Stimulated activated CD4-positive, alpha-beta T cell treated with anti-CD3 and anti-CD28 coated beads, Interleukin-12 subunit alpha, Interleukin-12 subunit beta, amount 100 ng/mL, for 24 hours (primary cell): ENCODE measurements at regions not wholly inside any gene's neighbourhood (a gene's known extent, or its start where the extent isn't known, plus 50 kb on each side); places are given as distances from the start of the nearest gene placed in this dataset.

Experiments used
- DNase-seq, 2 experiments: peaks; one replicate each; pipeline ENCODE4 v3.0.0-alpha.2; 2020; ENCODE audit warnings: low read depth in 2 of 2

DNA sequence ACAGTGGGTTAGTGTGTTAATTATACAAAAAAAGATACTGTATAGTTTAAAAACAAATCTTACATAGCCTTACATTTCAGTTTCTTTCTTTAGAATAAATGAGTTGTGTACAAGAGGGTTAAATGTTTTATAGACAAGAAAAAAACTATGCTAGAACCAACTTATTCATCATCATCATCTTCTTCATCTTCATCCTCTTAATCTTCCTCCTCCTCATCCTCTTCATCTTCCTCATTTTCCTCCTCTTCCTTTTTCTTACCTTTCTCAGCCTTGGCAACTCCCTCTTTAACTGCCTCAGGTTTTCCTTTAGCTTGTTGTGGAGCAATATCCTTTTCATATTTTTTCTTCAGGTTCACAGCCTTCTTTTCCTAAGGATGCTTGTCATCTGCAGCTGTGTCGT, 53.7 kb downstream of the RPS12 start:
- DNase-seq = no peak

DNA sequence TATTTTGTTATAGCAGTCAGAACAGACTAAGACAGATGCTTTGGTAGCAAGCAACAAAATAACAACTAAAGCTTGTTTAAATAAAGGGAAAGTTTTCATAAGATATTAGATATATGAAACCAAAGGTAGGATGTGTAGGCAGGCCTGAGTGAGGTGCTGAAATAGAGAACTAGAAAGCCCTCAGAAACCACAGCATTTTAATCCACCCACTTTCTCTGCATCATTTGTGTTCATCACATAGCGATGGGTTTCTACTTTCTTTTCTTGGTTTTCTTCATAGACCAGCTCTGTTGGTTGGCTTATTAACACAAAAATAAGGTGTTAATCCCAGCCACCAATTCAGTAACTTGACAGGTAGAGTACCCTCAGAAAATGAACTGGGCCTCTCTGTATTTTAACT, 58.6 kb downstream of the RPS12 start:
- DNase-seq = no peak

DNA sequence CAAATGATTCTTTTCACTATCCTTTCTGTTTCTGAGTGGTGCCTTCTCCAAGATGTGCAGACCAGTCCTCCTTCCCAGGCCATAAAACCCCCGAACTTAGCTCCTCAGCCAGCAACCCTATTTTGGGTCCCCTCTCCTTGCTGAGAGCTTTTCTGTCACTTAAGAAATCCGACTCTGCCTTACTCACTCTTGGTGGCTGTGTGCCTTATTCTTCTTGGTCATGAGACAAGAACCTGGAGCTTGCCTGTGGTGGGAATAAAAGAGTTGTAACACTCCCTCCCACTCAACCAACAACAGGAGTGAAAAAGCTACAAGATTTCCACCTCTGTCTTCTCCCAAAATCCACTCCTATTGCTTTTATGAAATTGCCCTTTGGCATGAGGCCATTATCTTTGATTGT, 62.6 kb downstream of the RPS12 start:
- no peak for DNase-seq

DNA sequence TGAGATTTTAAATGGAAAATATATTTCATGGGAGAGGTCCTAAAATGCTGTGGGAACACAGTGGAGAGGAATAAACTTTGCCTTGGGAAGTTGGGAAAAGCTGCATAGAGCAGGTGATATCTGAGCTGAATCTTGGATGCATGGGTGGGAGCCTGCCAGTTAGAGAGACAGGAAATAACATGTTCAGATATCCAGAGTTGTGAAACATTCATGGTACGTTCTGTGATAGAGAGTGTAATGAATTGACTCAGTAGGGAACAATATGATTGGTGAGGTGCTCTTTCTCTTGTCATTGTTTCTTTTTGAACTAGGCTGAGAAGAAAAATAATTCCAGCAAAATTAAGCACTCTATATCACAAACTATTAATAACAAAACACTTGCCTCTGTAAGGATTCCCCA, 72.8 kb downstream of the RPS12 start:
- no peak for DNase-seq

DNA sequence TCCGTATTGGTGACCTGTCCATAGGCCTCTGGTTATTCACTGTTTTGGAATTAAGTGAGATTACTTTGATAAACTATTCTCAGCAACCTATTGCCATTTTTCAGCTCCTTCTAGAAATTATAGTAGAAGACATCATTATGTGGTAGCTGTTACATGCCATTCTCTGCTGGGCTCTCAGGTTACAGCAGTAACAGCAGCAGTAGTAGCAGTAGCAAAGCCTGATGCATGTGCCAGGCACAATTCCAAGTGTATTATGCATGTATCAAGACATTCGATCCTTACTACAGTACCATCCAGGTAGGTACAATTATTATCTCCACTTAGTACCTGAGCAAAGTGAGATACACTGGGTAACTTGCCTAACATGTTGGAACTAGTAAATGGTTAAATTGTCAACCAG, 74.3 kb downstream of the RPS12 start:
- DNase-seq = no peak

DNA sequence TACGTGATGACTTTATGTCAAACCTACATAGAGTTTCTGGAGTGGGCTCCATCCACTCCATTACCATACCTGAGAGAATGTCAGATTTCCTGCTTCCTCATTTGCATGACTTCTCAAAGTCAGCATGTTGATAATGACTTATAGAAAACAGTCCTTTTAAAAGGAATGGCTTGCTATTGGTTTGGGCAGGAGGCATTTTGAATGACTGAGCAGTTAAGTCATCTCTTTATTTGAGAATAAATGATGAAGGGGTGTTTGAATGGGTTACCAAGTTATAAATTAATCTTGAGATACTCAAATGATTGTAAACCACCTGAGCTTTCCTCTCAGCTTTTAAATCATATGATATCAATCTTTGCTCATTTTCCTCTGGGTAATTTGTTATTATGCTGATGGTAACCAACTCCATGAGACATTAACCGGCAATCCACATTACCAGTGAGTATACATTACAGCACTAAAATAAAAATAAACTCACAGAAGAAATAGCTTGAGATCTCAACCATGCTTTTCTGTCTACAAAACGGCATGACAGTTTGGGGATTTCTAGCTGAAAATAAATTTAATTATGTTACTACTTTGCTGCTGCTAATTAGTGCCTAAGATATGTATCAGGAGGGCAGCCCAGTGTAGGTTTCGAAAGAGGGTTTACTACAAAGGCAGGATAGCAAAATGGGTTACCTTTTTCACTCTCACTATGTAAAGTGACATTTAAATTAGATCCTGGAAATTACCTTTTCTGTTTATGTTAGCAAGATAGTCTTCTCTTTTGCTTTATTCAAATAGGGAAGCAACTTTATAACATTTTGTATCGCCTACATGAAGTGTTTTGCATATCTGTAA, 78.8 kb downstream of the RPS12 start:
- no peak for DNase-seq

DNA sequence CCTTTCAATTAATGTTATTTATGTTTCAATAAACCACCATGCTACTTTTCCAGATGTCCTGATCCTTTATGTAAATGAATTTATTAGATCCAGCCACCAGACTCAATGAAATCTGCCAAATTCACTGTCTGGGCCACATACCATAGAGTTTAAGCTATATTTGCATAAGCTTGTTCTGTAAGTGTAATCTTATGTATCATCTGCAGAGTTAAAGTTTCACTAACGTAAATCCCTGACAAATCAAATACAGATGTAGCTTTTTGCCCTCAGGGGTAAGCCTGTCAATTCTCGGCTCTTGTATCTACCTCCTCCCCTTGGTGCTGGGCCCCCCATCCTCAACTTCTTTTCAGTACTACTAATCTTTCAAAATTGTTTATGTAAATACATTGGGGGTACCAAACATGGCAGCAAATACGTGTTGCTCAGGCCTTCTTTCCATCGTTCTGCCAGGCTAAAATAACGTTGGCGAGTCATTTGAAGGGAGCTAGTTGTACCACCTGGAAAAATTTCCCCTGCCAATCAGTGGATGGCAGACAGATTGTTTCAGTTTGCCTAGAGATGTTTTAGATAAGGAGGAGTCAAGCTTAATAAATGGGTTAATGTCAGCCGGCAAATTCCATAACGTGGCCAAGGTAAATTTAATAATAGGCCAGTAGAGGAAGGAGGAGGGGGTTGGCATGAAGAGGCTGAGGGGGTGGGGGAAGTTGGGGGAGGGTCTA, 79.6 kb downstream of the RPS12 start:
- DNase-seq = no peak

DNA sequence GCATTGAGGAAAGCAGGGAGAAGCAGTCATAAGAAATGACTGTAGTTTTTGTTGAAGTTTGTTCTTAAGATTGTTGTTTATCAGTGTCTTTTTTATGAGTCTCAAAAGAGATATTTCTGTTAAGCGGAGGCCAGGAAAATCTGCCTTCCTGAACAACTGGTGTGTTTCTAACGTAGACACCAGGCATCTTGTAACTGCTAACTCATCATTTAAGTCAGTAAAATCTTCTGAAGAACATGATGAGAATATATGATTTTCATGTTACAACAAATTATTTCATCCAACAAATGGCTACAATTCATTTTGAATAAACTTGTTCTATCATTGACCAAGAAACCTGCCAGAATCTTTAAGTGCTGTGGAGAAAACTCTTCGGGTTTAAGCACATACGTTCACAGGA, 84.0 kb downstream of the RPS12 start:
- DNase-seq = no peak

DNA sequence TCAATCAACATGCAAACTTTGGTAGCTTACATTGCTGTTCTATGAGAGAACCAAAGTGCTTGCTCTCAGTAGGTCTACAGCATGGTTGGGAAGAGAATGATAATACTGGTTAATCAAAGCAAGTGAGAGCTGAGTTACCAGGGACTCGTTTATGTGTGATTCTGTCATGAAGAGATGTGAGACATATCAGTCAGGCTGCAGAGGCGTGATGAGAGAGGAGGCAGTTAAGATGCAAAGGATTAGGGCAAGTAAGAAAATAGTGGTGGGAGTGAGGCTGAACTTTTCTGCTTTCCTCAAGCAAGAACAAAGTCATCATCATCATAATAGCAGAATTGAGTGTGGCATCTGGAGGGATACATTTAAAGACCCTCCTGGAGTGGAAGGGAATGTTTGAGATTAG, 86.5 kb downstream of the RPS12 start:
- DNase-seq = no peak

DNA sequence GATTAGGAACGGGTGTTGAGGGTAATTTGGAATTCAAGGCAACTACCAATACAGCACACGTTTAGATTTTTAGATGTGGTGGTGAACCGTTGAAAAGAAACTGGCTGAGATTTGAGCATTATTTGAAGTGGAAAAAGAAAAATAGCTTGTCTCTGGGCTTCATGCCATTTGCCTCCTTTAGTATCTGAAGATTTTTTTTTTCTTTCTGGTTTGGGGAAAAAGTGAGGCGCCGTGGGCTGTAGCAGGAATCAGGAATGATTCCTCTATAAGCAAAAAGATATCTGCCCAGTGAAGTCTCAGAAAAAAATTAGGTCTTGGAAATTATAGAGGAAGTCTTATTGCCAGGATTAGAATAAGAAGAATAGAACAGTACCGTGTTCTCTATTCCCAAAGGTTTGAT, 88.5 kb downstream of the RPS12 start:
- DNase-seq = no peak

DNA sequence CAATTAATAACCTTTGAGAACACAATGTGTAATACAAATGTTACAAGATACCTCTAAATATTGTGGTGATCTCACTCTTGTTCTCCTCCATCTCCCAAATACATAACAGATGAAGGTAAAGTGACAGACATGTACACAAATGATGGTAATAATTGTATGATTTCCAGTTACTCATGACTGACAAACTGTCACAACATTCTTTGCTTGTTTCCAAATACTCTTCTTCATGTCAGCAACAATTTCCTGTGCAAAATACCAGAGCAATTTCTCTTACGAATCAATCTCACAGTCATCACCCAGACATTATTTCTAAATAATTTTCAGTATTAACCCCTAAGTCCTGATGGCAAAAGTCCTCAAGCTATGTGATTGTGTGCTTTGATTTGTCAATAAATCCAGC, 92.9 kb downstream of the RPS12 start:
- DNase-seq = no peak

DNA sequence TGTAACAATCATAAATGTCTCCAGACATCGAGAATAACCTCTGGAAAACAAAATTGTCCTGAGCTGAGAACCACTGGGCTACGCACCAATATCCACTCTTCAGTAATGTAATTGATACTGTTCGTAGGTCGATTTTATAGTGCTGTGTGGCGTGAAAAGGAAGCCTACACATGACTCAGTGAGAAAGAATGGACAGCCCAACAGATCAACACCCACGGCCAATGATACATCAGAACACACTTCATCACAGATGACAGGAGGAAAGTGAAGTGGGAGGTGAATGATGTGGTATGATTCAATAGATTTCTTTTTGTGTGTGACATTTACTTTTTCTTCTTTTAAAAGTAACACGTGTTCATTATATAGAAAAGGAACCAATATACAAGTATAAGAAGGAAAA, 93.5 kb downstream of the RPS12 start:
- DNase-seq = no peak

DNA sequence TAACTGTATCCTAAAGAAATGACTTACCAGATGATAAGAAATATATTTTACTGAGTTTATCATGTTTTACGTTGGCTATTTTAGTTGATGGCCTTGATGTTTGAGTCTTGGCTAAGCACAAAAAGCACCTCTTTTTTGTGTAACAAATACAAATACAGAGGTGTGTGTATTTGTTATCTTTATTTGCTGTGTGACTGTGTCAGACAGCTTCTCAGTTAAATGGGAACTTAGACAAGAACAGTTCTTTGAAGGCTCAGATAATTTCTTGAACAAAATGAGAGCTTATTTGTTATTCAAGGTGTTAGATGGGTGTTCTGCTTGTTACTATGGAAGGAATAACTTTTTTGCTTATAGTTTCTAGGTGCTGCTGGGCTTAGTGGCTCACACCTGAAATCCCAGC, 95.4 kb downstream of the RPS12 start:
- no peak for DNase-seq

DNA sequence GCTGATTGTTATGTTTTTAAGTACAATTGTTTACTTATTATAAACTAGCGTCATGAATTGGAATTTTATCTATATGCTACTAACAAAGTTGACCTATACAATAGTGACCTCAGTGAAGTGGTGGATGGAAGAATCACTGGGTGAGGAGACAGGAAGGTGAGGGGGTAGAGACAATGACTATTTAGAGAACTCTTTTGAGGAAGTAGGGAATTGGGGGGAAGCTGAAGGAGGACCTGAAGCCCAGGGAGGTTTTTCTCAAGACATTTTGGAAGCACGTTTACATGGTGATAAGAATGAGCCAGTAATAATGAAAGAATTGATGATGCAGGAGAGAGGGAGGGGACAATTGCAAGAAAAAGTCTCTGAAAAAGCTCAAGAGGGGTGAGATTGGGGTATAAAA, 96.4 kb downstream of the RPS12 start:
- no peak for DNase-seq

DNA sequence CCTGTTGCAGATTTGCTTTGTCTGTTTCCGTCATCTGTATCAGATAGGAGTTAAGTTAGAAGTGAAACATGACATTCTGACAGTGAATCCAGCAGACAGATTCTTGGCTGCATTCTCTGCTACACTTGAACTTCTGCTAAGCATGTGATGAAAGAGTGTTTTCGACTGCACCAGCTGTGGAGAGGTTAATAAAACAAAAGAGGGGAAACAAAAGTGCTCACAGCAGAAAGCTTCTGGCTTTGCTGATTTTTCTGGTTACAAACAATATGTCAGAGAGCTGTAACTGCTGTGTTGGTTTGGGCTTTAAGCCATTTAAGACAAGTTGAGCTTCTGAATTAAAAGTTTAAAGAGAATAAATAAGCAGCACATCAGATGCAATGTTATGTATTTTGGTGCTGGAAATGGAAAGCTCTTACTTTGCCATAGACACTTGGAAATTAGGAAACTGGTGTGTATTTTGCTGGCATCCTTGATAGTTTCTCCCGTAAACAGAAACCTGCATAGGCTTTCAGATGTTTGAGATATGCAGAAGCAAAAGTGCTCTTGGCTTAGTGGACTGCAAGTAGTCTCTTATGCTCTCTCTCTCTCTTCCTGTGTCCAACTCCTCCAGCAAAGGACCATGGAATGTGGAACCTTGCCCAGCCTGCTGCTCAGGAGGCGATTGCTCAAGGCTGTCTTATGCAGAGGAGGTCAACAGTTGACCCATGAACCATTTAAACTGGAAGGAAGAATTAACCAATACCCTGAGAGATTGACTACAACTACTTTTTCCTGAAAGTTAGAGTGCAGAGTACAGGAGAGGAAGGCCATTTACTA, 104.9 kb downstream of the RPS12 start:
- DNase-seq = no peak

DNA sequence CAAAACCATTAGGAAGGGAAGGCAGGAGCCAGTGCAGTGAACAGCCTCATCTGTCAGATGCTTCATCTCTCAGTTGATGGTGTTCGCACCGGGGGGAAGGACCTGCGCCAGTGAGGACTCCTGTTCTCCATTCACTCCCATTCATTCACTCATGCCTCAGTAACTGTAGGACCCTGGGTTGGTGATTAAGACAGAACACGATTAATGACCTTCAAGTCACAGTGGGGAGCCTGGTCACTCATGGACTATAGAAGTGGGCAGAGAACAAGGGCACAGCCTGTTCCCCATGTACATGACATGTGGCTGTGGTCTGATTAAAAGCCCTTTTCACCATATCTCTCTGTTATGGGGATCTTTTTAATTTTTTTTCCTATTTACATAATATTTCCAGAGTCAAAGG, 113.3 kb downstream of the RPS12 start:
- DNase-seq = no peak

DNA sequence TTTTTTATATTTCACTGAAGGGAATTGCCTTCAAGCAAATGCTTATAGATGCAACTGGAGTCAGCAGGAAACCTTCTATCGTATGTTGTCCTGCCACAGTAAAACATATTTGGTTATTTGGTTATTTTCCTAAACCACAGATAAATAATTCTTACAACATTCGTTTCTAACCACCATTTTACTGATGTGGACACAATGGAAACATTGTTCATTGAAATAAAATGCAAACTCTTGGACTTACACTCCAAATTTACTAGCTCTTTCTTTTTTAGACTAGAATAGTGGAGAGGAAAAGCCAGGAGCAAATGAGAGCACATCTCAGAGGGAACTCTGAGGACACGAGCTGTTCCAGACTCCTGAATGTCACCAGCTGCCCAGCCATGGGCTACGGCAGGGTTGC, 114.8 kb downstream of the RPS12 start:
- no peak for DNase-seq

DNA sequence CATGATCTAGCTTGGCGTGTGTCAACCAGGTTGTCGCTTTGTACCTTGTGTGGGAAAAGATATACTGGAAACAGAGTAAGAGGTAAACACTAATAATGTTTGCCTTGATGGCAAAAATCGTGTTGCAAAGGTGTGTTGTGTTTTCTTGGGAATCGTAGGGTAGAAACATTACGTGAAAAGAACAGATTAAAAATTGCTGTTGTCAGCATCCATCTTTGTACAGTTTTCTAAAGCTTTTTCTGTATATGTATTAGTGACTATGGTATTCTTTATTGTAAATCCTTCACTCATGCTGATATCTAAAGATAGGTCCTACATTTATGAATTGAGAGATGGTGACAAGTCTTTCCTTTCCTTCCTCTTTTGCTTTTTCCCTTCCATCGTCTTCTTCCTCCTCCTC, 116.9 kb downstream of the RPS12 start:
- DNase-seq = no peak

DNA sequence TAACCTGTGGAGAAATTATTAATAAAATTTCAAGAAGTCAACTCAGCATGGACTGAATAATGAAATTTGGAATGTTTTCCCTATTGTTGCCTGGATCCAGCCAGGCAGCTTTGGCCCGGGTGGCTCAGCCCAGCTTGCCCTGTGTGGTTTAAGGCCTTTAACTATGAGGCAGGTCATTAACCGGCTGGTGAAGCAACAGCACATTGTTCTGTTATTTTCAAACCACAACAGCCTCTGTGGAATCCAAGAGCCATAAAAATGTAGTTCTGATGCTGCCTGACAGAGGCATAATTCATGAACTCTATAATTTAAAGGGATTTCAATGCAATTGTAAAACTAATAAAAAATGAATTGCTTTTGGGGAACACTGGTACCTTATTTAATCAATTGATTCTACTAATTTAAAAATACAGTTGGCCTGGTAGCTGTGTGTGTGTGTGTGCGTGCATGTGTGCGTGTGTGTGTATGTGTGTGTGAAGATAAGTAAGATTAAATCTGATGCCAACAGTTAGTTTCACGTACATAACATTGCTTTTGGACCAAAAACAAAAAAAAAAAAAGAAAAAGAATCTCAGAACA, 117.7 kb downstream of the RPS12 start:
- DNase-seq = no peak

DNA sequence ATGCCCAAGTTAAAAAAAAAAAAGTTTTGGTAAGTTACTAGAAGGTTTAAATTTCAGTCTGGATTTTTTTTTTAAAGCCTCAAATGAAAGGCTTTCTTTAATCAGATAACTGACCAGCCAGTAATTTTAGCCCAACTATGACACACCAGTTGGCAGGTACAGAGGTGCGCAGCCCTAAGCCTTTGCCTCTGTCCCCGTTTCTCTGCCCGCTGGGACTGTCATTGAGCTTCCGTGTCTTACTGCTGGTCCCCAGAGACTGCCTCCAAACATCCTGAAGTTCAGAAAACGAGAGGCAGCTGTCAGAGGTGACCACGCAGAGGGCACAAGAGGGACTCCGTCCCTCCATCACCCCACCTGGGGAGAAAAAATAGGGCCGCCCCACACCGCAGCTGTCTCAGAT, 118.2 kb downstream of the RPS12 start:
- DNase-seq = no peak

DNA sequence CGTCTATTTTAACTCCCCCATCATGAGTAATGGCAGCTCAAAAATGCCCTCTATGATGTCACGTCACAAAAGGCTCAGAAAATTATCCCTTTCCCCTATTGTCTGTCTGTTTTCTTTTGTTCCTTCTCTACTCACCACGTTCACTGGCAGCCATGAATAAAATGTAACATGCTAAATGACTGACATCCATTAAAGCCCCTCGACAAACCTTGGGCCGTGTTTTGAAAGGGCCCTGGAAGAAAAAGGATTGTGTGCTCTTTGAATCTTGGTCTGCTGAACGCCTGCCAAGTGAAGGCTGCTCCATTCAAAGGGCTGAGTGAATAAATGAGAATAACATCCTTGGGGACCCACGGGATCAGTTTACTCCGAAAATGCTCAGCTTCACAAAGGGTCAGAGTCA, 118.7 kb downstream of the RPS12 start:
- no peak for DNase-seq

DNA sequence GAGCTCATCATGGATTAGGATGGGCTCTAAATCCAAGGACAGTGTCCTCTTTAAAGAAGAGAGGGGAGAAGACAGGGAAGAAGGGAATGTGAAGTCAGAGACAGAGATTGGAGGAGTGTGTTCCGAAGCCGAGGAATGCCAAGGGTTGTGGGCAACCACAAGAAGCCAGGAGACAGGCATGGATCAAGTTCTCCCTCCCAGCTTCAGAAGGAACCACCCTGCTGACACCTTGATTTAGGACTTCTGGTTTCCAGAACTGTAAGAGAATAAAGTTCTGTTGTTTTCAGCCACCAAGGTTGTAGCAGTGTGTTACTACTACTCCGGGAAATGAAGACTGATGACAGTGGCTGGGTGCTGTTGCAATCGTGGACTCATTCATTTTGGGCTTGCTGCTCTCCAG, 120.1 kb downstream of the RPS12 start:
- DNase-seq = no peak
